Medulla oblongata (tissue), 1 donor: ENCODE measurements at regions not wholly inside any gene's neighbourhood (a gene's known extent, or its start where the extent isn't known, plus 50 kb on each side); places are given as distances from the start of the nearest gene placed in this dataset.
"Not testable (repeated sequence)": the region's sequence is repeated elsewhere in the genome, so short reads cannot be mapped to it uniquely, and the experiment has no call there.

Source experiments
- DNase-seq: peaks from one replicate; pipeline ENCODE4 v3.0.0-alpha.2; 2015; ENCODE audit errors: extremely low spot score

DNA sequence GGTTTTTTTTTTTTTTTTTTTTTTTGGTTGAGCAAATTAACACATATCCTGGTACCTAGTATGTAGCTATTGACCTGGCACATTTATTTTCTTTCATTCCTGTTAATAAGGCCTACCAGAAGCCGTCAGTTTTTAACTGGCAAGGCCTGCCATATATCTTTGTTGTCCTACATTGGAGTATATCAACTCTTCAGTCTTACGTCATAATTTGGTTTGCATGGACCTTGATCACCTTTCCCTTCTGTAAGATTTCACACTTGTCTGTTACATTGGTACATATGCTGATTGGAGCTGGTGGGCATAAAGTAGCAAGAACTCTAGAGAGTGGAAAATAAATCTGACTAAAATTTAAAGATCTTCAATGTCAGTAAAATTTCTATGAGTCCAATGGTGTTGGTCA is 1658.0 kb downstream of the C4orf33 start:
- DNase-seq: no peak

DNA sequence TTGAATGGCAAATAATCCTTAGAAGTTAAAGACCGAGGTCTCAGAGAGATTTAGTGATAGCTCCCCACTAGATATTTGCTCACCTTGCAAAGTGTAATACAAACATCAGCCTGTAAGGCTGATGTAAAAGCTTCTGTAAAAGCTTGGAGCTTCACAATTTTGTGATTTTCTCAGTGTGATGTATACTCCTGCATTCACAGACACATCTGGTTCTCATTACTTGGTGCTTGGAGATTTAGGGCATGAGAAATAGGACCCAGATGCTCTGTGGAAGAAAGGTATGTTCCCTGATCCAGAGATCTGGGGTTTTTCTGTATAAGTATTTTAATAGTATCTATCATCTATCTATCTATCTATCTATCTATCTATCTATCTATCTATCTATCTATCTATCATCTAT is 1664.3 kb downstream of the C4orf33 start:
- no peak for DNase-seq

DNA sequence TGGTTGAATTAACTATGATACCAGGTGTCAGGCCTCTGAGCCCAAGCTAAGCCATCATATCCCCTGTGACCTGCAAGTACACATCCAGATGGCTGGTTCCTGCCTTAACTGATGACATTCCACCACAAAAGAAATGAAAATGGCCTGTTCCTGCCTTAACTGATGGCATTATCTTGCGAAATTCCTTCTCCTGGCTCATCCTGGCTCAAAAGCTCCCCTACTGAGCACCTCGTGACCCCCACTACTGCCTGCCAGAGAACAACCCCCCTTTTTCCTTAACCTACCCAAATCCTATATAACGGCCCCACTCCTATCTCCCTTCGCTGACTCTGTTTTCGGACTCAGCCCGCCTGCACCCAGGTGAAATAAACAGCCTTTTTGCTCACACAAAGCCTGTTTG is 1671.4 kb downstream of the C4orf33 start:
- not testable (repeated sequence) for DNase-seq

DNA sequence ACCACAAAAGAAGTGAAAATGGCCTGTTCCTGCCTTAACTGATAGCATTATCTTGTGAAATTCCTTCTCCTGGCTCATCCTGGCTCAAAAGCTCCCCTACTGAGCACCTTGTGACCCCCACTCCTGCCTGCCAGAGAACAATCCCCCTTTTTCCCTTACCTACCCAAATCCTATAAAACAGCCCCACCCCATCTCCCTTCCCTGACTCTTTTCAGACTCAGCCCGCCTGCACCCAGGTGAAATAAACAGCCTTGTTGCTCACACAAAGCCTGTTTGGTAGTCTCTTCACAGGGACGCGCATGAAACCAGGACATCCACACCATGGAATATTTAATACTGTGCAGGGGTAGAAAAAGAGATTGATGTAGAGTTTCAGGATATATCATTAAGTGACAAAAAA is 1677.0 kb downstream of the C4orf33 start:
- DNase-seq: not testable (repeated sequence)

DNA sequence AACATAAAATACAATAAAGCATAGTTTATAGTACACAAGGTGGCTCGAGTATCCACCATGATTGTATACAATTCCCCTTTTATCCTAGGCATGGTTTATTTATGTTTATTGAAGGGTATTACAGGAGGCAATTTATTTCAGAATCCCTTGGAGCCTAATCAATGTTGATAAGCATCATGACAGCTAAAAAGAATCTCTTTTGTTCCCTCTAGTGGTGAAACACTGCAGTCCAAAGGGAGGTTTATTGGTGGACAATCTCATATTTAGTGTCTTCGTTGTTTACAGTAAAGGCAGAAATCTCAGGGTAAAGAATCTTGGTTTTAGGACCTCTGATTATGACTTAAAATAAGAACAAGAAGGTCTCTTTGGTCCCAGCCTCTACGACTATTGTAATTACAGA is 1712.5 kb downstream of the C4orf33 start:
- peak; percentile 3 for DNase-seq

DNA sequence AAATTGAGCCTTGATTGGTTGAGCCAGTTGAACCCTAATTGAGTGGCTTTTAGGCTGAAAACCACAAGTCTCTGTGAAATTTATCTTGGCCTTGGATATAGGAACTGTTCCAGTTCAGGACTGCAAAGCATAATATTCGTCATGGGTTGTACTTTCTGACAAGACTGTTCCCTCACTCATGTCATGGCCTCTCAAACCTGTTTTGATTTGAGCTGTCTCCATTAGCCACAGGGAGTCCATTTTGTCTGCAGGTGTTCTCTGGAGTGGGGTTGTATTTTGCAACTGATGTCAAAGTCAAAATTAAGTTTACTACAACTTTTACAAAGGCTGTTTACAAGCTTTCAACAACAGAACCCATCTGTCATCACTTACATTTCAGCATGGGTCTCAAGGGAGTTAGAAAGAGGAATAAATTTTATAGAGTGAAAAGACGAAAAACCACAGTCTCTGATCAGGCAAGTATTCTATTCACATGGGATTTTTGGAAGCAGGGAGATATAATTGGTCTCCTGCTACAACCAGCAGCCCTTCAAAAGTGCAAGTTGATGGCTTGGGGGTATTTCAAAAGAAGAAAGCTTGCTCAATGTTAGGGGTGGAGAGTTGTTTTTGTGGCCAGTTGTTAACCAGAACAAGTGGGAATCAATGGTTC is 1716.3 kb downstream of the C4orf33 start:
- DNase-seq: no peak

DNA sequence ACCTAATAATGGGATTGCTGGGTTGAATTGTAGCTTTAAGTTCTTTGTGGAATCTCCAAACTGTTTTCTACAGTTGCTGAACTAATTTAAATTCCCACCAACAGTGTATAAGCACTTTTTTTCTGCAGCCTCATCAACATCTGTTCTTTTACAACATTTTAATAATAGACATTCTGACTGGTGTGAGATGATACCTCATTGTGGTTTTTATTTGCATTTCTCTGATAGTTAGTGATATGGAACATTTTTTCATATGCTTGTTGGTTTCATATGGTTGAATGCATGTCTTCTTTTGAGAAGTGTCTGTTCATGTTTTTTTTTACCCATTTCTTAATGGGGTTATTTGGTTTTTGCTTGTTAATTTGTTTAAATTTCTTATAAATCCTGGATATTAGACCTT is 1718.9 kb downstream of the C4orf33 start:
- DNase-seq: no peak

DNA sequence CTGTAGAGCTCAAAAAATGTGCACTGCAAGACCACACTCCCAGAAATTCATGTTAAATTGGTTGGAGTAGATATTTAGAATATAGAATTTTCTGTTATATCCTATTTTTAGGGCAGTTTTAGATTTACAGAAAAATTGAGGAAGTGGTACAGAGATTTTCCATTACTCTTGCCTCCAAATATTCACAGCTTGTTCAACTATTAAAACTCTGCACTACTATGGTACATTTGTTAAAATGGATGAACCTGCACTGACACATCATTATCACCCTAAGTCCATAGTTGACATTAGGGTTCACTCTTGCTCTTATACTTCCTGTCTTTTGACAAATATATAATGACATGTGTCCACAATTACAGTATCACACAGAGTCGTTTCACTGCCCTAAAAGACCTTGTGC is 1724.5 kb downstream of the C4orf33 start:
- no peak for DNase-seq

DNA sequence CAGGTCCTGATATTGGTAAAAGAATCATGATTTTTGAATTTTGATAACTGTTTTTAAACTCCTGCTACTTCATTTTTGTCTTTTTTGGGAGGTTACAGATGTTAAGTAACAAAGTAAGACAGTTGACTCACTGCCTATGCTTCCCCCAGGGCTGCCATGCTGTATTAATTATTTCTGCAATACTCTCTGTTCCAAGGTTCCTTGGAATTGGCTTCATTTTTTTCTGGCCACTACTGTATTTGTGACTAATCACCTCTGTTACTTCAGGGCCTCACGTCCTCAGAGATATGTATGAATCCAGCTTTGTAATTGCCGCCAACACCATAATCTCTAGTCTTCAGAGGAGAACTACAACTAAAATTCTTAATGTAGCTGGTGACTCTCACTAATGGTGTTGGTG is 1729.3 kb downstream of the C4orf33 start:
- no peak for DNase-seq

DNA sequence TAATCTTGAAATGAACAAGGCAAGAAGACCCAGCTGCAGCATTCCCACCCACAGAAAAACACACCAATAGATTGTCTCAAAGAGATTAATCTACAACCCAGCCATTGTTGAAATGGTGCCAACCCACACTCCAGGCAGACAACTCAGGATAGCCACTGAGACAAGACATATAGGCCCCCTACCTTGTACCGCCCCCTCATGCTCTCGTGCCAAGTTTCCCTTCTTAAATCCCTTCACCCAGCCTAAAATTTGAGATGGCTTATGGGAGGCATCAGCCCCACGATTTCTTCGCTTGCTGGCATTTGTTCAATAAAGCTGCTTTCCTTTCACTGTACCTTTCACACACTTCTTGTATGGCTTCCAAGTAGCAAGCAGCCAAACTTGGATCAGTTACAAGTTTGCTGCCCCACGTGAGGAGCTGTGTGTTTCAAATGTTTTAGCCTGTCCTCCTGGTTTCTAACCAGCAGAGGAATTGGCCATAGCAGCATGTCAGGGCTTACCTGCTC is 1754.1 kb downstream of the C4orf33 start:
- DNase-seq: no peak

DNA sequence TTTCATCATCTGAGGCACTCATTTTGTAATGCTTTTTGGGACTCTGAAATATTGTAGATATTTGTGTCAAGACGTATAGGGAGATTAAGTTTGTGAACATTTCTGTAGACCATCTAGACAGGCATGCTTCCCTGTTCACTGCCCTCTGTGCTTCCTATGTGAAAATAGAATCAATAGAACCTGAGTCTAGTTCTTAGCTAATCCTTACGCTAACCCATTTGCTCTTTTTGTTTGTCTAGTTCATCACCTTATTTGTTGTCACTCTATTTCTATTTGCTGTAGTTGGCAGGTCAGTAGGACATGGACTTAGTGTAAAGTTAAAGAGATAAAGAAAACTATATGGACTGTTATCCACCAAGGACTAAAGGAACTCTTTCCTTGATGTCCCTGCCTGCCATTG is 1755.2 kb downstream of the C4orf33 start:
- DNase-seq: no peak

DNA sequence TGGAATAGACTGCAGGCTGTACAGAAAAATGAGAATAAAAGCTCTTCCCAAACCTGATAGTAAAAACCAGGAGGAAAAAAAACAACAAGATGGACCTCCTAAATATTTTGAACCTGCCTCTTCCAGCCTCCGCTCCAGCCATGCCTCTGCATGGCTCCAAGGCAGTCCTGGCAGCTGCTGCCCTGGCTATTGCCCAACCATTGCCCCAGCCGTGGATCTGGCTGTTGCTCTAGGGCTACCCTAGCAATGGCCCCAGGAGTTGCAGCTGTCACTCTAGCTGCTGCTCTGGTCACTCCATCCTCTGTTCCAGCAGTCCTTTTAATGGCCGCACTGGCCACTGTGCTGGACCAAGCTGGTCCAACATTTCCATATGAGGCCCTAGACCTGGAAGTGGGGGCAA is 1756.0 kb downstream of the C4orf33 start:
- DNase-seq: no peak

DNA sequence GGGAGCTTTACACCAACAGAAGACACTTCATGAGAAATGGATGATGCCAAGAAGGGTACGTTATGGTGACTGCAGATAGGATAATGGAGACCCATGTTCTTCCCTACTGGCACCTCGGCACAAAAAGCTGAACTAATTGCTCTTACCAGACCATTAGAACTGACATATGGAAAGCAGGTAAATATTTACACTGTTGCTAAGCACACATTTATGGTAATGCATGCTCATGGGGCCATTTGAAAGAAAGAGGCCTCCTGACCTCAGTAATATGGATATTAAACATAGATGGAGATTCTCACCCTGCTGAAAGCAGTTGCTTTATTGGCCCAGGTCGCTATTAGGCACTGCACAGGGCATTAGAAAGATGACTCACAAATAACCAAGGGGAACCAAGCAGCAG is 1759.6 kb downstream of the C4orf33 start:
- no peak for DNase-seq

DNA sequence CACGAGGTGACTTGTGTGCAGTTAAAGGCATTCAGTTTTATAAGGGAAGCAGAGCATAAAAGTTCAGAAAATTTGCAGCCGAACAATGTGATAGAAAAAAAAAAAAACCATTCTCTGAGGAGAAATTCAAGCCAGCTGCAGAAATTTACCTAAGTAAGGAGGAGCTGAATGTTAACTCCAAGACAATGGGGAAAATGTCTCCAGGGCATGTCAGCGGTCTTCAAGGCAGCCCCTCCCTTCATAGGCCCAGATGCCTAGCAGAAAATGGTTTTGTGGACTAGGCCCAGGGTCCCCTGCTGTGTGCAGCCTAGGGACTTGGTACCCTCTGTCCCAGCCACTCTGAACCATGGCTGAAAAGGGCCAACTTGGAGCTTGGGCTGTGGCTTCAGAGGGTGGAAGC is 1764.0 kb downstream of the C4orf33 start:
- no peak for DNase-seq

DNA sequence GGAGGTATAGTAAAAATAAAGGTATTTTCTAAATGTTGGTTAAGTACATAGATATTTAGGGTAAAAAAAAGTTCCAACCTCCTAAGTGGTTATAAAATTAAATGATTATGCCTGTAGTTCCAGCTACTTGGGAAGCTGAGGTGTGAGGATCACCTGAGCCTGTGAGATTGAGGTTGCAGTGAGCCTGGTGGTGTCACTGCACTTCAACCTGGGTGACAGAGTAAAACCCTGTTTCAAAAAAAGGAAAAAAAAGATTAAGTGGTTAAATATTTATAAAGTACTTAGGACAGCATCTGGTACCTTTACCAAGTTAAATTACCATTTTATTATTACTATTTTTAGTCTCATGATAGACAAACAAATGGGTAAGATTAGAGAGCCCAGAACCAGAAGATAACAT is 1801.0 kb downstream of the C4orf33 start:
- no peak for DNase-seq

DNA sequence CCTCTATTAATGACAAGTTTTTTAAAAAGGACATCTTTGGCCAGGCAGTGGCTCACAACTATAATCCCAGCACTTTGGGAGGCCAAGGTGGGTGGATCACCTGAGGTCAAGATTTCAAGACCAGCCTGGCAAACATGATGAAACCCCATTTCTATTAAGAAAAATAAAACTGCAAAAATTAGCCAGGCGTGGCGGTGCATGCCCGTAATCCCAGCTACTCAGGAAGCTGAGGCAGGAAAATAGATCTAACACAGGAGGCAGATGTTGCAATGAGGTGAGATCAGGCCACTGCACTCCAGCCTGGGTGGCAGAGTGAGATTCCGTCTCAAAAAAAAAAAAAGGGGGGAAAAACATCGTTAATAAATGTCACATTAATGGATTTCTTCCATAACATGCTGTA is 1805.4 kb downstream of the C4orf33 start:
- no peak for DNase-seq

DNA sequence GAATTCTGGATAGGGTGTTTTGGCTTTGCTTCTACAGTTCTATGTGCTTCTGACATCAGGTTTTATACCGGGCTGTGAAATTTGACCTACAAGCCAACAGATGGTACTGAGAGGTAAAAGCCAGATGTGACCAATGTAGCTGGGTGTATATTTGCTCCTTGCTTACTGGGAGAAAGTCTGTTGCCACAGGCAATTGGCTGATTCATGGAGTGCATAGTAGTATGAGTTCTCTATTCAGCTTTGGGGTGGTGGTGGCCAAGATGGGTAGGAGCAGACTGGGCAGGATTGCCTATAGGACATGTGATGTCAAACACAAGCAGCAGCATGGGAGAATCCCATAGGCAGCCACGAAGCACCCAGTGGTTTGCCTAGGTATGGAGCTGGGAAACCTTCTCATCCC is 1827.0 kb downstream of the C4orf33 start:
- DNase-seq: no peak

DNA sequence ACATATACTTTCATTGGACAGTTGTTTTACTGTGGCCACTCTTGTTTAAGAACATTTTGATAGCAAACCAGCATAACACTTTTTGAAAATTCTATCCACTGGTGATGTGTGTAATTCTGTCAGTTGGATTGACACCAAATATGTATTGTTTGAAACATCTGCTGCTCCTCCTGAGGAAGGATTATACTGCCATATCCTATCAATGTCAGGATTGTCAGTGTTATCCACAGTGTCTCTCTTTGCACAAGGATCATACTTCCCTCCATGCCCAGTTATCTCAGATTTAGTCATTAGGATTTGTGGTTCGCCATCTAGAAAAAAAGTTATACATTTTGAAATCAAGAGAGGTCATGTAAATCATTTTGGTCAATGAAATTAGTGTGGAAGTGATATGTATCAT is 1859.6 kb downstream of the C4orf33 start:
- DNase-seq: no peak

DNA sequence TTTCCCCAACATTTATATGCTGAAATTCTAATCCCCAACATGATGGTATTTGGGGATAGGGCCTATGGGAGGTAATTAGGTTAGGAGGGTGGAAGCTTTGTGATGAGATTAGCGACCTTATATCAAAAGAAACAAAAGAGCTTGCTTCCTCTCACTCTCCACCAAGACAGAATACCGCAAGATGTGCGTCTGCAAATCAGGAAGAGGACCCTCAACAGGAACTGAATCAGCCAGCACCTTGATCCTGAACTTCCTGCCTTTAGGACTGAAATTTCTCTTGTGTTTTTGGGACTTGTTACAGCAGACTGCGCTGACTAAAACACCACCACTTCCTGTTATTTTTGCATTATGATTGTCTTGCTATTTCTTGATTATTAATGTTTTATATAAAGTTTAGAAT is 1889.4 kb downstream of the C4orf33 start:
- no peak for DNase-seq

DNA sequence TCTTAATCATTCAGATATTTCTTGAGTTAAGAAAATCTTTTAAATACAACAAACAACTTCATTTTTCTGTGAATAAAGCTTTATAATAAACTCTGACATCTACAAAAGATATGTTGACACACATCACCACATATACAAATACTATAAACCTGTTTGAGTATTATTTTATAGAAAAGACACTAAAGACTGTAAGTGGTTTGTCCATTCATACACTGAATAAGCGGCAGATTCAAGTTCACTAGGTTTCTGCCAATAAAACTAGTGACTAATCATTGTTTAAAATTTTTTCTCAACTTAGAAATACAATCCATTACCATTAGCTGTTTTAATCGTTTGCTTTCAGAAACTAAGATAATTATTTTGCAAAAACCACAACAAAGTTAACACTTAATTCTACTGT is 1900.0 kb downstream of the C4orf33 start:
- DNase-seq: no peak

DNA sequence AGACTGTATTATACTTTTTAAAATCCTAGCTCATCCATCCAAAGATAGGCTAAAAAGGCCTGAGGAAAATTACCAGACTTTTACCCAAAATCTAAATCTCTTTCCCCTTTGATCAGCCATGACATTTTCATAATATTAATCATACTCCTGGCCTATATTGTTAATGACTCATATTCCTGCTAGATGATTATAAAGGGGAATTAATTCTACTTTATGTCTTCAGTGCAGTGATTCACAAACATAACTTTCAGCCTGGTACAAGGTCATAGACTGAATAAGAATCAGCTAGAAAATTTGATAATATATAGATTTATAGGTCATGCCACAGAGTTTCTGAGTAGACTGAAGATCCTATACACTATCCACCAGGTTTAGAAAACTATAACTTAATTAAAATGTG is 1905.4 kb downstream of the C4orf33 start:
- DNase-seq: no peak

DNA sequence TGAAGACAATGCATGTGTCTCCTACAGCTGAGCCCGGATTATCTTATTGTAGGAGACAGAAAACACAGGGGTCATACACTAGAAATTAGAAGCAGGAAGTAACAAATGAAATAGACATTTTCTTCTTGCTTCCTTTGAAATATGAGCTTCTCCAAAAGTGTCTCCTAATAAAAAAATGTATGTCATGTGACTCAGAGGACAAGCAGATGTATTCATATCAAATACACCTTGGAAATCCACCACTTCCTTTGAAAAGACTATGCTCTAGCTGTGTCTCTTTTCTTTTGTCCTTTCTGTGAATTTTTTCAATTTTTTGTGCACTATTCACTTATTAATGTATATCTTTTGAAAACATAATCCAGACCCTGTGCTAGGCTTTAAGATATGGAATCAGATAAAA is 1906.2 kb downstream of the C4orf33 start:
- no peak for DNase-seq

DNA sequence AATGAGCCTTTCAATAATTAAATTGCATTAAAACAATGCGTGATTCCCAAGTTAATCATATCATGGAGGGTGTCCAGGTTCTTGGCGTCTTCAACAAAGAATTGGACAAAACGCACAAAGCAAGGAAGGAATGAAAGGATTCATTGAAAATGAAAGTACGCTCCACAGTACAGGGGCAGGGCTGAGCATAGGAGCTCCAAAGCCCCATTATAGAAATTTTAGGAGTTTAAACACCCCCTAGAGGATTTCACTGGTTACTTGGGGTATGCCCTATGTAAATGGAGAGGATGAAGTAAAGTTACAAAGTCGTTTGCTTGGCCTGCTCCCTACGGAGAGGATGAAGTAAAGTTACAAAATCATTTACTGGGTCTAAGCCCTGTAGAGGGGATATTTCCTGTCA is 1910.4 kb downstream of the C4orf33 start:
- DNase-seq: no peak

DNA sequence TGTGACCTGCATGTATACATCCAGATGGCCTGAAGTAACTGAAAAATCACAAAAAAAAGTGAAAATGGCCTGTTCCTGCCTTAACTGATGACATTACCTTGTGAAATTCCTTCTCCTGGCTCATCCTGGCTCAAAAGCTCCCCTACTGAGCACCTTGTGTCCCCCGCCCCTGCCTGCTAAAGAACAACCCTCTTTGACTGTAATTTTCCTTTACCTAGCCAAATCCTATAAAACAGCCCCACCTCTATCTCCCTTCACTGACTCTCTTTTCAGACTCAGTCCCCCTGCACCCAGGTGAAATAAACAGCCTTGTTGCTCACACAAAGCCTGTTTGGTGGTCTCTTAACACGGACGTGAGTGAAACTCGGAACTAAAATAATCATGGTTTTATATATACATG is 1916.0 kb downstream of the C4orf33 start:
- DNase-seq: not testable (repeated sequence)
